Bronchial epithelial cell (primary cell): ENCODE measurements at regions not wholly inside any gene's neighbourhood (a gene's known extent, or its start where the extent isn't known, plus 50 kb on each side); places are given as distances from the start of the nearest gene placed in this dataset.
"Not testable (repeated sequence)": the region's sequence is repeated elsewhere in the genome, so short reads cannot be mapped to it uniquely, and the experiment has no call there.

Experiments
- DNase-seq: peaks from one replicate; pipeline ENCODE4 v3.0.0-alpha.2; 2010; ENCODE audit warnings: low read depth
- FAIRE-seq: peaks from 2 replicates; lab custom pipeline; 2011; peaks lifted over from hg19 to GRCh38; lab: Jason Lieb, UNC
- H3K27me3 ChIP-seq: 2 replicates; pipeline ENCODE4 v1.5.1; 2011; ENCODE audit warnings: low read length; ENCODE audit not compliant: control insufficient read depth, insufficient read depth
- H3K36me3 ChIP-seq: 2 replicates; pipeline ENCODE4 v1.5.1; 2011; ENCODE audit warnings: low read length; ENCODE audit not compliant: control insufficient read depth, insufficient read depth
- H3K4me3 ChIP-seq: 2 replicates; pipeline ENCODE4 v1.5.1; 2011; ENCODE audit warnings: mild to moderate bottlenecking, low read depth, low read length, control low read depth
- TF ChIP-seq, protein P1 (sequence below): IDR thresholded peaks from 2 replicates; pipeline ENCODE4 v1.5.1; 2011; ENCODE audit warnings: mild to moderate bottlenecking, moderate library complexity, low read length, control low read depth, inconsistent platforms; ENCODE audit not compliant: insufficient read depth, severe bottlenecking

DNA sequence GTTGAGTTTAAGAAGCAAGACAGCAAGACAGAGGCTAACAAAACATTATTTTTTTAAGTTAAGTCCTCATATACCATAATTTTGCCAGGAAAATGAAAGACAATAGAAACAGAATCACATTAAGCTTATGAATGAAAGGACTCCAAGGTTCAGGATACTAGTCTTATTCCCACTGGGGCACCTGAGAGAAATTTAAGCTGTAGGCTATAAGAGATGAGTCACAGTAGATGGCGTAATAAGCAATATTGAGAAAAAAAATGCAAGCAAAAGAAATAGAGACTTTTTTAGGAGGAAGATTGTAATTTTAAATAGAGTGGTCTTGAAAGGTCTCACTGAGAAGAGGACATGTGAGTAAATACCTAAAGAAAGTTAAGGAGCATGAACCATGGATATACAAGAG is 57.1 kb upstream of the KIF2B start:
- H3K27me3 ChIP-seq, result no peaks in the 10 kb centered on the region
- TF ChIP-seq, protein P1, sequence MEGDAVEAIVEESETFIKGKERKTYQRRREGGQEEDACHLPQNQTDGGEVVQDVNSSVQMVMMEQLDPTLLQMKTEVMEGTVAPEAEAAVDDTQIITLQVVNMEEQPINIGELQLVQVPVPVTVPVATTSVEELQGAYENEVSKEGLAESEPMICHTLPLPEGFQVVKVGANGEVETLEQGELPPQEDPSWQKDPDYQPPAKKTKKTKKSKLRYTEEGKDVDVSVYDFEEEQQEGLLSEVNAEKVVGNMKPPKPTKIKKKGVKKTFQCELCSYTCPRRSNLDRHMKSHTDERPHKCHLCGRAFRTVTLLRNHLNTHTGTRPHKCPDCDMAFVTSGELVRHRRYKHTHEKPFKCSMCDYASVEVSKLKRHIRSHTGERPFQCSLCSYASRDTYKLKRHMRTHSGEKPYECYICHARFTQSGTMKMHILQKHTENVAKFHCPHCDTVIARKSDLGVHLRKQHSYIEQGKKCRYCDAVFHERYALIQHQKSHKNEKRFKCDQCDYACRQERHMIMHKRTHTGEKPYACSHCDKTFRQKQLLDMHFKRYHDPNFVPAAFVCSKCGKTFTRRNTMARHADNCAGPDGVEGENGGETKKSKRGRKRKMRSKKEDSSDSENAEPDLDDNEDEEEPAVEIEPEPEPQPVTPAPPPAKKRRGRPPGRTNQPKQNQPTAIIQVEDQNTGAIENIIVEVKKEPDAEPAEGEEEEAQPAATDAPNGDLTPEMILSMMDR, result no peak
- no peak overlapping the region for H3K4me3 ChIP-seq
- H3K36me3 ChIP-seq, result no peaks in the 10 kb centered on the region
- FAIRE-seq, result no peak
- DNase-seq, result peak; percentile 22

GRCh38 chr17:53765129-53765528 is 57.6 kb upstream of the KIF2B start:
- H3K4me3 ChIP-seq, result no peak overlapping the region
- TF ChIP-seq, protein P1, result no peak
- H3K36me3 ChIP-seq, result no peaks in the 10 kb centered on the region
- FAIRE-seq (no peak), DNase-seq (no peak)
- no peaks in the 10 kb centered on the region for H3K27me3 ChIP-seq

DNA sequence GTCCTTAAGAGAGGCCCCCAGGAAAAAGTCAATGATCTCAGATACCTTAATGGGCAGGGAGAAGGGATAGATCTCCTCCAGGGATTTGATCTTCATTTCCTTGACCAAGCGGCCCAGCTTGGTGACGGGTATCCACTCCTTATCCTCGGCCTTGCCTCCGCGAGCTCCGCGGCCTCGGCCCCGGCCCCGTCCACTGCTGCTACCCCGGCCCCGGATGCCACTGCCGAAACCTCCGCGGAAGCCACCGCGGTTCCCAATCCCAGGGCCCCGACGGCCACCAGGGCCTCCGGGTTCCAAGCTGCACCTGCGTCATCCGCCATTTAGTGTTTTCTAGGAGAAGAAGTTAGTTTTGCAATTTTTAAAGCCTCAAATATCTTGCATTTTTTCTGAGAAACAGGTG is 65.2 kb upstream of the KIF2B start:
- TF ChIP-seq, protein P1, result no peak
- Histone ChIP-seq H3K4me3 (no peak overlapping the region), H3K36me3 (no peaks in the 10 kb centered on the region), H3K27me3 (no peaks in the 10 kb centered on the region)
- DNase-seq (no peak), FAIRE-seq (no peak)

- not testable (repeated sequence) for H3K36me3 ChIP-seq, H3K27me3 ChIP-seq, DNase-seq, FAIRE-seq, H3K4me3 ChIP-seq
Observed at GRCh38 chr17:53757116-53757515, 65.6 kb upstream of the KIF2B start.

DNA sequence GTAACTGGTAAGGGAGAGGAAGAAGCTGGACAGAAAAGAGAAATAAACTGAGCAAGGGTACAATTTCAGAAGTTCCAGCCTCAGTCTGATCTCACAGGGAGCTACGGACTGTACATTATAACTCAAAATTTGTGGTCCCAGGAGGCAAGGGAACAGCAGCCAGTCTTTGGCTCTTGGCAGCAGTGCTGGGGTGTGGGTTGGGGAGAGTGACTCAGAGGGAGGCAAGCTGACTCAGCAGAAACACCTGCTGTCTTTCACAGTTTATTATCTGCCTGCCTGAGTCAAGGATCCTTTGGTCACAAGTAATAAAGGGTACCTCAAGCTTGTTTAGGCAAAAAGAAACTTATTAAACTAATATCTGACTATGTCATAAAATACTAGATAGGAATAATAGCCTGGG is 73.5 kb upstream of the KIF2B start:
- TF ChIP-seq, protein P1, result no peak
- DNase-seq (peak; percentile 44), FAIRE-seq (no peak)
- Histone ChIP-seq H3K4me3 (no peak overlapping the region), H3K27me3 (no peaks in the 10 kb centered on the region), H3K36me3 (no peaks in the 10 kb centered on the region)

GRCh38 chr17:53748159-53748820 is 74.4 kb upstream of the KIF2B start:
- not testable (repeated sequence) for H3K36me3 ChIP-seq, FAIRE-seq, H3K4me3 ChIP-seq, DNase-seq, H3K27me3 ChIP-seq

DNA sequence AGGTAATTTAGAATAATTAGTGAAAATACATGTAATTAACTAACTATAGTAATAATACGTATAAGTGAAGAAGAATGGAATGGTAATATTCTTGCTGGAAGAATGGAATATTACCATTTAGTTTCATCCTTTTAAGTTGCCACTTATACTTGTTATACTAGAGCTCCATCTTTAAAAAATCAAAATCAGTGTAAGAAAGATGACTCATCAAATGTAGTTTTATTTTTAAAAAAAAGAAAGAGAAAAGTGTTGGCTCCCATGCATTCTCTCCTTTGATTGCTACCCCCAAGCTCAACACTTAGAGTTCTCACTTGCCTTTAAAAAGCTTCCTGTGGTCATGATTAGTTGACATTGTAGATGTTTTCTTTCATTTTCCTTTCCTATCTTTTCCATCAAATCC is 82.4 kb upstream of the KIF2B start:
- FAIRE-seq, result no peak
- no peak overlapping the region for H3K4me3 ChIP-seq
- H3K27me3 ChIP-seq, result no peaks in the 10 kb centered on the region

More for the DNA sequence above, 82.4 kb upstream of the KIF2B start:
- no peaks in the 10 kb centered on the region for H3K36me3 ChIP-seq
- DNase-seq, result no peak
- TF ChIP-seq, protein P1, result no peak
